IMR-90 (cell line): ENCODE measurements at regions not wholly inside any gene's neighbourhood (a gene's known extent, or its start where the extent isn't known, plus 50 kb on each side); places are given as distances from the start of the nearest gene placed in this dataset.
A peak's percentile ranks its signal among the peaks of the same experiment; 100 is the strongest.

ENCODE experiments used
- ATAC-seq: fragments of 200-7000 bp; cut with Tn5 transposase; 2 replicates; pipeline ENCODE4 v1.9.1; 2020; ENCODE audit warnings: low read depth, mild to moderate bottlenecking, moderate library complexity
- BruUV-seq: library from RNA; stranded (reverse); fragments of 400-500 nt; replicated peaks from 2 replicates; lab custom pipeline; 2021; lab: Mats Ljungman, UMichigan
- CTCF ChIA-PET: fragments of 300-600 bp; formaldehyde crosslinking; extraction: SDS; loops from one replicate; lab custom pipeline; 2021; ENCODE audit warnings: antibody characterized with exemption; lab: Yijun Ruan, JAX
- POLR2A ChIA-PET: fragments of 300-600 bp; sonication (Branson Sonifier 250); formaldehyde crosslinking; loops from one replicate; lab custom pipeline; 2022; ENCODE audit warnings: antibody characterized with exemption; ENCODE audit not compliant: unreplicated experiment; lab: Charles Lee
- DNase-seq: peaks from one replicate; pipeline ENCODE4 v3.0.0; 2013
- H2AFZ ChIP-seq: replicated peaks from 2 replicates; pipeline ENCODE3; 2013; ENCODE audit warnings: low read length, mild to moderate bottlenecking; ENCODE audit not compliant: poor library complexity
- H2AK5ac ChIP-seq: 2 replicates; pipeline ENCODE4 v1.6.1; 2013; ENCODE audit warnings: low read depth, low read length, inconsistent platforms
- H2AK9ac ChIP-seq: replicated peaks from 2 replicates; pipeline ENCODE3; 2013; ENCODE audit warnings: mild to moderate bottlenecking, low read depth, low read length, moderate library complexity; ENCODE audit not compliant: poor library complexity
- H2BK120ac ChIP-seq: 2 replicates; pipeline ENCODE4 v1.6.1; 2013; ENCODE audit warnings: low read depth, low read length, inconsistent platforms
- H2BK15ac ChIP-seq: 3 replicates; pipeline ENCODE4 v1.6.1; 2013; ENCODE audit warnings: low read depth, low read length, inconsistent platforms
- H2BK20ac ChIP-seq: 2 replicates; pipeline ENCODE4 v1.6.1; 2013; ENCODE audit warnings: low read depth, mild to moderate bottlenecking, inconsistent platforms, low read length, moderate library complexity
- H2BK5ac ChIP-seq: 2 replicates; pipeline ENCODE4 v1.6.1; 2013; ENCODE audit warnings: mild to moderate bottlenecking, low read depth, low read length, inconsistent platforms; ENCODE audit not compliant: poor library complexity, severe bottlenecking
- H3K14ac ChIP-seq: replicated peaks from 2 replicates; pipeline ENCODE4 v1.6.1; 2013; ENCODE audit warnings: low read depth, low read length, inconsistent platforms
- H3K18ac ChIP-seq: 2 replicates; pipeline ENCODE4 v1.6.1; 2013; ENCODE audit warnings: low read depth, low read length, control low read depth
- H3K23ac ChIP-seq: 2 replicates; pipeline ENCODE4 v1.6.1; 2013; ENCODE audit warnings: low read depth, low read length, inconsistent platforms
- H3K27ac ChIP-seq: 2 replicates; pipeline ENCODE4 v1.5.1; 2013; ENCODE audit warnings: mild to moderate bottlenecking, control low read depth, low read length; ENCODE audit not compliant: insufficient read depth
- H3K27me3 ChIP-seq: 2 replicates; pipeline ENCODE4 v1.6.1; 2013; ENCODE audit warnings: low read length; ENCODE audit not compliant: control insufficient read depth, insufficient read depth
- H3K36me3 ChIP-seq: 2 replicates; pipeline ENCODE4 v1.6.1; 2013; ENCODE audit warnings: low read length, mixed read lengths; ENCODE audit not compliant: control insufficient read depth, insufficient read depth
- H3K4ac ChIP-seq: 2 replicates; pipeline ENCODE4 v1.6.1; 2013; ENCODE audit warnings: low read depth, low read length, inconsistent platforms
- H3K4me1 ChIP-seq: 2 replicates; pipeline ENCODE4 v1.6.1; 2013; ENCODE audit warnings: low read length, mixed read lengths; ENCODE audit not compliant: control insufficient read depth, insufficient read depth
- H3K4me2 ChIP-seq: 2 replicates; pipeline ENCODE4 v1.6.1; 2013; ENCODE audit warnings: low read depth, mild to moderate bottlenecking, control low read depth, low read length, moderate library complexity
- H3K4me3 ChIP-seq: 2 replicates; pipeline ENCODE4 v1.5.1; 2013; ENCODE audit warnings: low read depth, mild to moderate bottlenecking, control low read depth, low read length, moderate library complexity; ENCODE audit not compliant: insufficient read depth
- H3K56ac ChIP-seq: 2 replicates; pipeline ENCODE4 v1.6.1; 2013; ENCODE audit warnings: low read length, inconsistent platforms; ENCODE audit not compliant: insufficient read depth; ENCODE audit errors: extremely low read depth
- H3K79me1 ChIP-seq, 2 experiments: 2 replicates each; pipeline ENCODE4 v1.6.1; 2013; ENCODE audit warnings: low read length in 2 of 2, inconsistent platforms in 1 of 2, low read depth in 1 of 2
- H3K9ac ChIP-seq: 2 replicates; pipeline ENCODE4 v1.6.1; 2013; ENCODE audit warnings: low read depth, low read length, control low read depth
- H3K9me1 ChIP-seq: 2 replicates; pipeline ENCODE4 v1.6.1; 2013; ENCODE audit warnings: low read length, inconsistent platforms; ENCODE audit not compliant: insufficient read depth
- H3K9me3 ChIP-seq: 2 replicates; pipeline ENCODE4 v1.6.1; 2013; ENCODE audit warnings: low read length; ENCODE audit not compliant: control insufficient read depth, insufficient read depth
- H4K20me1 ChIP-seq: 2 replicates; pipeline ENCODE4 v1.6.1; 2013; ENCODE audit warnings: low read length, inconsistent platforms; ENCODE audit not compliant: insufficient read depth
- H4K5ac ChIP-seq: 2 replicates; pipeline ENCODE4 v1.6.1; 2013; ENCODE audit warnings: mild to moderate bottlenecking, low read depth, low read length, control low read depth
- H4K8ac ChIP-seq, 2 experiments: 2 replicates each; pipeline ENCODE4 v1.6.1; 2013; ENCODE audit warnings: low read depth in 2 of 2, low read length in 2 of 2, control low read depth in 1 of 2, inconsistent platforms in 1 of 2
- H4K91ac ChIP-seq: 2 replicates; pipeline ENCODE4 v1.6.1; 2013; ENCODE audit warnings: low read depth, low read length, inconsistent platforms; ENCODE audit not compliant: insufficient read depth
- MXI1 ChIP-seq: IDR thresholded peaks from 2 replicates; pipeline ENCODE4 v1.6.1; 2012; ENCODE audit warnings: low read depth, mild to moderate bottlenecking, low read length, moderate library complexity, borderline replicate concordance
- RFX5 ChIP-seq: IDR thresholded peaks from 2 replicates; pipeline ENCODE4 v1.8.0; 2012; ENCODE audit warnings: low read depth, mild to moderate bottlenecking, low read length, moderate library complexity
- WGBS, 2 experiments: methylation state at CpG; one replicate each; pipeline versions ENCODE4 v1.1.5 to v1.1.7; 2013; ENCODE audit warnings: missing lambda C conversion rate in 2 of 2; ENCODE audit not compliant: insufficient read length in 1 of 2; ENCODE audit errors: extremely low coverage in 2 of 2; 5-methylcytosine and 5-hydroxymethylcytosine counted together
- dilution Hi-C: fragments of 300-500 bp; cut with HindIII; formaldehyde crosslinking; loops from one replicate; pipeline ENCODE4 v1.14.3; 2018; ENCODE audit warnings: low sequenced_read_pairs; ENCODE audit not compliant: unreplicated experiment
- in situ Hi-C: fragments of 300-500 bp; cut with MboI; formaldehyde crosslinking; loops from 3 replicates; pipeline ENCODE4 v1.14.3; 2019; ENCODE audit warnings: low sequenced_read_pairs, inconsistent platforms, mixed read lengths
- intact Hi-C: fragments of 100-400 bp; cut with micrococcal nuclease; formaldehyde crosslinking; loops from 2 replicates; pipeline ENCODE4 v1.10.0; 2022

DNA sequence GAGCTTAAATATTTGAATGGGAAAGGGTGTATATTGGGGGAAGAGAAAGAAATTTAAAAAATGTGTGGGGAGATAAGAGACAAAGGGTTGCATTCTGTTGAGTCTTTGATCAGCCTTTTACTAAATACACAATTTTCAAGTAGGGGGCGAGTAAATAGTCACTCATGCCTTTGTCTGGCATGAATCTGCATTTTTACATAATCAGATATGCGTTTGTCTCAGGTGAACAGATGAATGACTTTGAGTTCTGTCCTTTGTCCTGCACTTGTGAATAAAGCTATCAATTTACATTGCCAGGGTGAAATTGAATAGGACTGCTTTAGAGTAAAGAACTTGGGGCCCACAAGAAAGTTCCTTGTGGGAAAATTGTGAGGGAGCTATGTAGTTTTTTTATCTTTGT, 523.6 kb upstream of the LUZP2 start:
- H3K18ac ChIP-seq = peak overlapping the region; percentile 41; the same call in 1 of the 2 replicates
- H3K36me3 ChIP-seq = no peaks in the 10 kb centered on the region
- in situ Hi-C loops (no loop called here), intact Hi-C loops (no loop called here), dilution Hi-C loops (no loop called here)
- no peak overlapping the region; the same call in 1 of the 2 replicates for H4K91ac ChIP-seq
- peak overlapping the region; percentile 20 for H2BK120ac ChIP-seq
- POLR2A ChIA-PET = no interaction called here
- H3K9me3 ChIP-seq = no peaks in the 10 kb centered on the region
- peak overlapping the region; percentile 58; the same call in 1 of the 2 replicates for H2BK20ac ChIP-seq
- DNase-seq = no peak
- TF ChIP-seq RFX5 (no peak), MXI1 (no peak)
- no peak overlapping the region for H2AK9ac ChIP-seq
- H3K4me3 ChIP-seq = no peak overlapping the region
- no peak overlapping the region for H3K23ac ChIP-seq
- no peak overlapping the region for H2BK5ac ChIP-seq
- H3K27me3 ChIP-seq = no peaks in the 10 kb centered on the region
- H4K5ac ChIP-seq = no peak overlapping the region
- H3K9ac ChIP-seq = no peak overlapping the region
- peaks cover 4% of the 10 kb centered on the region; the same call in 1 of the 2 replicates for H3K9me1 ChIP-seq
- H3K56ac ChIP-seq = no peak overlapping the region
- WGBS, 2 experiments = 80% methylated on average over 1 of the region's 2 CpGs; no CpG with 5 or more reads in 1 of the 2 experiments
- H2BK15ac ChIP-seq = no peak overlapping the region; the same call in 2 of the 3 replicates
- H3K4me2 ChIP-seq = no peak overlapping the region
- H4K20me1 ChIP-seq = no peaks in the 10 kb centered on the region
- ATAC-seq = no peak
- no peak overlapping the region for H2AFZ ChIP-seq
- CTCF ChIA-PET = no interaction called here
- H4K8ac ChIP-seq = no peak overlapping the region
- no peak overlapping the region for H3K4ac ChIP-seq
- H3K14ac ChIP-seq = no peak overlapping the region
- no TSS peak for BruUV-seq
- H2AK5ac ChIP-seq = no peak overlapping the region
- H3K79me1 ChIP-seq = no peaks in the 10 kb centered on the region
- H3K4me1 ChIP-seq = peaks cover 8% of the 10 kb centered on the region
- no peak overlapping the region for H3K27ac ChIP-seq
